ENCODE measurements at regions not wholly inside any gene's neighbourhood (a gene's known extent, or its start where the extent isn't known, plus 50 kb on each side); places are given as distances from the start of the nearest gene placed in this dataset.

DNA sequence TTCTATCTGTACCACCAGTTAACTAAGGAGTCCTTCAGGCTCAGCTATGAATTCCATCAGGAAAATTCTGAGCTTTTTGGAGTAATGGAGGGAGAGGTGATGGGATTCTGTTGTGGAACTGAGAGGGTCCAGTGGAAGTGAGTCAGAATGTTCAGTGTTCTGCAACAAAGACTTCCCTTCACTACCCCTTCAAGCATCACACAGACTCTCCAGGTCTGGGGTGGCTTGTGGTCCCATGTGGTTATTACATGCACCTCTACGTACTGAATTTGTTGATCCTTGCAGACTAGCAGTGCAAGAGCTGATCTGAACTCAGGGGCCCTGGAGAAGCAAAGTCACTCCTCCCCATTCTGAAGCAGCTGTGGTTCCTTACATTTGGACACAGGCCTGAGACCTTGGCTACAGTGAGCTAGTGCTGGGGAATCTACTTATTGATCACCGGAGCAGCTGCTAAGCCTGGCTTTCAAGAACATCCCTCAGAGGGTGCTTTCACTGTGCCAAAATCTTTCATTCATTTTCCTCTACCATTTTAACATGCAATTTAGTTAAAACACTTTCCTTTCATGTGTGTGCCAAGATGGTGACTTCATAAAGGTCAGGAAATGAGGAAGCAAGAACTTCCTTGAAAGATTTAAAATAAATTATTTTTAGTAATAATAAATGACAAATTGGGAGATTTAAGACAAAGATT, 75.0 kb upstream of the TNC start:
- TF ChIP-seq, protein P1, sequence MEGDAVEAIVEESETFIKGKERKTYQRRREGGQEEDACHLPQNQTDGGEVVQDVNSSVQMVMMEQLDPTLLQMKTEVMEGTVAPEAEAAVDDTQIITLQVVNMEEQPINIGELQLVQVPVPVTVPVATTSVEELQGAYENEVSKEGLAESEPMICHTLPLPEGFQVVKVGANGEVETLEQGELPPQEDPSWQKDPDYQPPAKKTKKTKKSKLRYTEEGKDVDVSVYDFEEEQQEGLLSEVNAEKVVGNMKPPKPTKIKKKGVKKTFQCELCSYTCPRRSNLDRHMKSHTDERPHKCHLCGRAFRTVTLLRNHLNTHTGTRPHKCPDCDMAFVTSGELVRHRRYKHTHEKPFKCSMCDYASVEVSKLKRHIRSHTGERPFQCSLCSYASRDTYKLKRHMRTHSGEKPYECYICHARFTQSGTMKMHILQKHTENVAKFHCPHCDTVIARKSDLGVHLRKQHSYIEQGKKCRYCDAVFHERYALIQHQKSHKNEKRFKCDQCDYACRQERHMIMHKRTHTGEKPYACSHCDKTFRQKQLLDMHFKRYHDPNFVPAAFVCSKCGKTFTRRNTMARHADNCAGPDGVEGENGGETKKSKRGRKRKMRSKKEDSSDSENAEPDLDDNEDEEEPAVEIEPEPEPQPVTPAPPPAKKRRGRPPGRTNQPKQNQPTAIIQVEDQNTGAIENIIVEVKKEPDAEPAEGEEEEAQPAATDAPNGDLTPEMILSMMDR (IDR thresholded peaks at IDR 0.05): no peak
- TF ChIP-seq EP300 (IDR thresholded peaks at IDR 0.05): no peak

All from tibial nerve (tissue), 4 donors.